SJSA1 (cell line): ENCODE measurements at regions not wholly inside any gene's neighbourhood (a gene's known extent, or its start where the extent isn't known, plus 50 kb on each side); places are given as distances from the start of the nearest gene placed in this dataset.
"Not testable (repeated sequence)": the region's sequence is repeated elsewhere in the genome, so short reads cannot be mapped to it uniquely, and the experiment has no call there.

Source experiments
- DNase-seq, 2 experiments: peaks; one replicate each; pipeline ENCODE4 v3.0.0-alpha.2; 2015 to 2020; ENCODE audit warnings: low spot score in 2 of 2, low read depth in 1 of 2
- H3K27ac ChIP-seq: fragments of 250-450 bp; sonication (Bioruptor Pico); 2 replicates; pipeline ENCODE4 v1.5.1; 2020; ENCODE audit warnings: mild to moderate bottlenecking, moderate library complexity
- H3K27me3 ChIP-seq: fragments of 250-450 bp; sonication (Bioruptor Pico); replicated peaks from 2 replicates; pipeline ENCODE4 v1.5.1; 2020; ENCODE audit warnings: mild to moderate bottlenecking, moderate library complexity
- H3K36me3 ChIP-seq: fragments of 250-450 bp; sonication (Bioruptor Pico); 2 replicates; pipeline ENCODE4 v1.5.1; 2020; ENCODE audit warnings: mild to moderate bottlenecking
- H3K4me1 ChIP-seq: fragments of 250-450 bp; sonication (Bioruptor Pico); replicated peaks from 2 replicates; pipeline ENCODE4 v1.6.1; 2021; ENCODE audit warnings: mild to moderate bottlenecking
- H3K4me3 ChIP-seq: fragments of 250-450 bp; sonication (Bioruptor Pico); 2 replicates; pipeline ENCODE4 v1.5.1; 2020; ENCODE audit warnings: mild to moderate bottlenecking
- H3K9me3 ChIP-seq: fragments of 250-450 bp; sonication (Bioruptor Pico); replicated peaks from 2 replicates; pipeline ENCODE4 v1.5.1; 2020; ENCODE audit warnings: mild to moderate bottlenecking

DNA sequence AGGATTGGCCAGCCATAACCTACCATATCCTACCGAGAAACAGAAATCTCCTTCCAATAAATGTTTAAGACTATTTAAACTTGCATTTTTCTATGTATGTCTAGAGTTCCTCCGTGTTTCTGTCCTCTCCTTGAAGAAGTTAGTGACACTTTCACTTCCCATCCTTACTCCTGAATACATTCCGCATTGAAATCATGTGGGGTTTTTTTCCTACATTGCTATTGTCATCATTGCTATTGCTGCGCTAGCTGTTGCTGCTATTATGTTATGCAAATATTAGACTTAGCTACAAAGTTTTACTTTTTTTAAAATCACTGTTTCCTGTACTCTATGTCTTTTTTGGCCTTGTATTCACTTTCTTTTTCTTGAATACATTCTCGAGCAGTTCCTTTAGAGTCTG lies 83.3 kb upstream of the NEK6 start:
- H3K36me3 ChIP-seq, result no peaks in the 10 kb centered on the region
- H3K27ac ChIP-seq, result no peak overlapping the region
- H3K9me3 ChIP-seq, result no peaks in the 10 kb centered on the region
- H3K27me3 ChIP-seq, result peaks cover 18% of the 10 kb centered on the region
- no peak for DNase-seq
- H3K4me1 ChIP-seq, result no peaks in the 10 kb centered on the region
- H3K4me3 ChIP-seq, result no peak overlapping the region

DNA sequence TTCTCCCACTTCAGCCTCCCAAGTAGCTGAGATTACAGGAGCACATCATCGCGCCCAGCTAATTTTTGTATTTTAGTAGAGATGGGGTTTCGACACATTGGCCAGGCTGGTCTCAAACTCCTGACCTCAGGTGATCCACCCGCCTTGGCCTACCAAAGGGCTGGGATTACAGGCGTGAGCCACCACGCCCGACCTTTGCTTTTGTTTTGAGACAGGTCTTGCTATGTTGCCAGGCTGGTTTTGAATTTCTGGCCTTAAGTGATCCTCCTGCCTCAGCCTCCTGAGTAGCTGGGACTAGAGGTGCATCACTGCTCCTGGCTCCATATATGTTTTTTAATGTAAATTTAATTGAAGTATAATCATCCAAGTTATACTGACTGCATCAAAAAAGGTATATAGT lies 80.2 kb upstream of the NEK6 start:
- not testable (repeated sequence) for H3K36me3 ChIP-seq, H3K9me3 ChIP-seq, H3K4me3 ChIP-seq, H3K4me1 ChIP-seq, H3K27ac ChIP-seq, DNase-seq
- peaks cover 15% of the 10 kb centered on the region for H3K27me3 ChIP-seq

DNA sequence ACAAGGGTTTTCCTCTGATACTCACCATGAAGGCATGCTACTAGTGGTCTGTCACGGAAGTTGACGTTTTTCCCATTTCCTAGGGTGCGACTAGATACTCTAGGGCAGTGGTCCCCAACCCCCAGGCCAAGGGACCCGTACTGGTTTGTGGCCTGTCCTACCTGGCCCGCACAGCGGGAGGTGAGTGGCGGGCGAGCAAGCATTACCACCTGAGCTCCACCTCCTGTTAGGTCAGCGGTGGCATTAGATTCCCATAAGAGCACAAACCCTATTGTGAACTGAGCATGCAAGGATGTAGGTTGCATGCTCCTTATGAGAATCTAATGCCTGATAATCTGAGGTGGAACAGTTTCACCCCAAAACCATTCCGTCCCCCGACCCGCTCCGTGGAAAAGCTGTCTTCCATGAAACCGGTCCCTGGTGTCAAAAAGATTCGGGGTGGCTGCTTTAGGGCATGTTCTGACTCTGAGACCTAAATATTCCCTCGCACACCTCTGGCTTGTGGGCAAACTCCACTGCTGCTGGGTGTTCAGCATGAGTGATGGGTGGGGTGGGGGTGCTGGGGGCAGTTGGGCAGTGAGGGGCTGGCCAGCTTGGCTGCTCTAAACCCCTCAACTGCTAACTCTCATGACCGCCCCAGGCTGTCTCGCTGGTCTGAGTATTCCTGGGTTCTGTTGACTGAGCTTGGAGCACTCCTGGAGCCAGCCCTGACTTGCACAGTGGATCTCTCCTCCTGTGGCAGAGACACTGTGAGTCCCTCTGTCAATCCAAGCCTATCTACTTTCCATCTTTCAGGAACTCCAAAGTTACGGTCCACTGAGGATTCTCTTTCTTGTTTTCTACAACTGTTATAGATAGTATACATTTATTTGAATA lies 78.3 kb upstream of the NEK6 start:
- H3K27ac ChIP-seq, result no peak overlapping the region
- DNase-seq, result no peak
- H3K9me3 ChIP-seq, result no peaks in the 10 kb centered on the region
- peaks cover 4% of the 10 kb centered on the region for H3K27me3 ChIP-seq
- H3K36me3 ChIP-seq, result no peaks in the 10 kb centered on the region
- no peaks in the 10 kb centered on the region for H3K4me1 ChIP-seq
- H3K4me3 ChIP-seq, result no peak overlapping the region

DNA sequence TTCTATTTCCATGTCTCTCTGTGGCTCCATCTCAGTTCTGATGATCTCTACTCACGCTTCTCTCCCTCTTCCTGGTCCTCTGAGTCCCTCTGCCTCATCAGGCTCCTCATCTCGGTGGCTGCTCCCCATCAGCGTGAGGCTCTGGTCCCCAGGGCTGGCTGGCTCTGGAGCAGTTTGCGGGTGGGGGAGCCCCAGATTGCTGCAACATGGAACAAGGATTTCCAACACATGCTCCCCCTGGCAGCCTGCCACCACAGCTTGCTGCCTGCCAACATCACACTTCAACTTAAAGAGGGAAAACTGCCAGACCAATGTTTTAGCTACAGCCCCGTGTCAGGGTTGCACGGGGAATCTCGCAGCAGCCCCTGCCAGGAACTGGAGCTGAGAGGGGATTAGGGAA lies 77.2 kb upstream of the NEK6 start:
- Histone ChIP-seq H3K27me3 (peaks cover 7% of the 10 kb centered on the region), H3K4me3 (no peak overlapping the region), H3K9me3 (no peaks in the 10 kb centered on the region), H3K27ac (no peak overlapping the region), H3K4me1 (no peaks in the 10 kb centered on the region), H3K36me3 (no peaks in the 10 kb centered on the region)
- no peak for DNase-seq

DNA sequence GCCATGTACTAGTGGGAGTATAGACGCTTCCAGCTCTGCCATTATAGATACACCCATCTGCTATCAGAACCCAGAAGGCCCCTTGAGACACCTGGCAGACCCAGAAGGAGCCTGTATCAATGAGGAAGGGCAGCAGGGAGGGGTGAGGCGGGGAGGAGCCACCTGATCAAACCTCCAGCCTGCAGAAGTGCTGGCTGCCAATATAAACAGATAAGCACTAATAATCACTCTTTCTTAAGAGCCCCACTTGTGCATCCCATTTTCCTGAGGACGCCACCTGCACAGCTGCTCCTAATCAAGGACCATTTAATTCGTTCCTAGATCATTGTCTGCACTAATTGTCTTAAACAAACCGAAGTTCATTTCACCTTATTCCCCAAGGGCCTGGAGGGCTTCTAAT lies 75.0 kb upstream of the NEK6 start:
- Histone ChIP-seq H3K36me3 (no peaks in the 10 kb centered on the region), H3K27ac (no peak overlapping the region), H3K27me3 (peaks cover 7% of the 10 kb centered on the region), H3K4me3 (no peak overlapping the region), H3K4me1 (no peaks in the 10 kb centered on the region), H3K9me3 (no peaks in the 10 kb centered on the region)
- DNase-seq, result no peak

DNA sequence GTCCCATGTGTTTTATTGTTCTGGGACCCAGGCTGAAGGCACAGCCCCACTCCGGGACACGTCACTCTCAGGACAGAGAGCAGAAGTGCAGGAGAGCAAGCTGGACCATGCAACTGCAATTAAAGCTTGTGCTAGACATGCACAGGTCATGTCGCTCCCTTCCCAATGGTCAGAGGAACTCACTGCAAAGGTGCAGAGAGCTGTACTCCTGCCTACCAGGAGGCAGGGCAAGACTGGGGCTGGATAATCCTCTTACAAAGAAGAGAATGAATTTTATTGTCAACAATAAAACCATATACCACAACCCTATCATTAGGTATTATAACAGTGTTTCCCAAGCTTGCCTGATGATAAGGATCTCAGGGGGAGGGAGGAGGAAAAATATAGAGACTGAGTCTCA lies 74.0 kb upstream of the NEK6 start:
- no peak for DNase-seq
- H3K36me3 ChIP-seq, result no peaks in the 10 kb centered on the region
- H3K4me1 ChIP-seq, result no peaks in the 10 kb centered on the region
- H3K4me3 ChIP-seq, result no peak overlapping the region
- no peak overlapping the region for H3K27ac ChIP-seq
- H3K27me3 ChIP-seq, result peaks cover 7% of the 10 kb centered on the region
- no peaks in the 10 kb centered on the region for H3K9me3 ChIP-seq

DNA sequence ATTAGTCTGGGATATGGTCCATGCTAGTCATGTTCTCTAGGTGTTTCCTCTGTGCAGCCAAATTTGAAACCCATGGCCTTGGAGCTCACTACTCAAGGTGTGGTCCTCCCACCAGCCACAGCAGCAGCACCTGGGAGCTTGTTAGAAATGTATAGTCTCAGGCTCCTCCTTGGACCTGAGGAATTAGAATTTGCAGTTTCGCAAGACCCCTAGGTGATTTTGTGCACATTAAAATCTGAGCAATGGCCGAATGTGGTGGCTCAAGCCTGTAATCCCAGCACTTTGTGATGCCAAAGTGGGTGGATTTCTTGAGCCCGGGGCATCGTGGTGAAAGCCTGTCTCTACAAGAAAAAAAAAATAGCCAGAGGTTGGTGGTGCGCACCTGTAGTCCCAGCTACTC lies 72.3 kb upstream of the NEK6 start:
- Histone ChIP-seq H3K4me1 (no peaks in the 10 kb centered on the region), H3K36me3 (no peaks in the 10 kb centered on the region), H3K27me3 (peaks cover 7% of the 10 kb centered on the region; the same call in 1 of the 2 replicates), H3K9me3 (no peaks in the 10 kb centered on the region), H3K4me3 (no peak overlapping the region), H3K27ac (no peak overlapping the region)
- DNase-seq, result no peak

DNA sequence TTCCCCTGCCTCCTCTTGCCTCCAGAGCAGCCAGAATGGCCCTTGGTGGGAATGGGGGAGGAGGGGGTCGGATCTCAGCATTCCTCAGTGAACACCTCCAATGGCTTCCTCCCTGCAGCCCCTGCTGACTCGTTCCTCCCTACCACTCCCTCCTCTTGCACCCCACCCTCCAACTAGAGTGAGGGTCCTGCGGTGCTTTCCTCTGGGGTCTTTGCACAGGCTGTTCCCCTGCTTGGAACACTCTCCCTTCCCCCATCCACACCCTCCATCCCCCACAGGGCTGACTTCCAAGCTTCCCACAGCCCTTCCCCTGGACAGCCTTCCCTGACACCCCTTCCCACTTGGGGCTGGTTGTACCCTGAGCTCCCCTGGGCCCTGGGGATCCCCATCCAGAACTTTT lies 70.4 kb upstream of the NEK6 start:
- H3K4me3 ChIP-seq, result no peak overlapping the region
- H3K9me3 ChIP-seq, result no peaks in the 10 kb centered on the region
- H3K27me3 ChIP-seq, result peaks cover 4% of the 10 kb centered on the region; the same call in 1 of the 2 replicates

DNA sequence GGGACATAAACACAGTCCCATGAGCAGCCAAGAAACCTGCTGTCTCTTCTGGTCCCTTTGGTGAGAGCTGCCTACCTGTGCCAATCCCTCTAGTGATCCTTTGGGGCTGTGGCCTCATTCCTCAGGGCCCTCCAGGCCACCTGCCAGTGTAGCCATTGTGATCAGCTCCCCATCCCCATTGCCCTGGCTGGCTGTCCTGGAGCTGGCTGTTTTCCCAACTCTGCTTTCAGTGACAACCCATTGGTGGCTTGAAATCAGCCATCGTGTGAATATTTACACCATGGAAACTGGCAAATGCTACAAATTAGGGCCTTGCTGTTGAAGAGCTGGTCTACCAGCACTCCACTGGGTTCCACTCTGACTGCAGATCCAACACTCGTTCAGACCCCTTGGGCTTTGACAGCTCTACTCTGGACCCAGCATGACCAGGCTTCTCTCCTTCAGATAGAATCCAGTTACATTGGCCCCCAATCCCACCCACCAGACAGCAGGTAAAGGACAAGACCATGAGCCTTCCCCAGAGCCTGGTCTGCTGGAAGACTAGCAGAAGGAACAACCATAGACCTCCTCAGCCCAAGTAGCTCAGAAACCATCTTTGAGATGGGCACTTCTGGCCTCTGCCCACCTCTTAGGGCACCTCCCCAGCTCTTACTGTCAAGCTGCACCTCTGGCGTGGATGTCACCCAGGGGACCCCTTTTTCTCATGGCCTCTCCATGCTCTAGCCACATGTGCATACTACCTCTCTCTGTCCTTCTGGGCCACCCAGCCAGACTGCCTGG lies 69.2 kb upstream of the NEK6 start:
- Histone ChIP-seq H3K4me3 (no peak overlapping the region), H3K4me1 (no peaks in the 10 kb centered on the region), H3K27ac (no peak overlapping the region), H3K36me3 (no peaks in the 10 kb centered on the region), H3K9me3 (no peaks in the 10 kb centered on the region), H3K27me3 (peaks cover 4% of the 10 kb centered on the region; the same call in 1 of the 2 replicates)
- no peak for DNase-seq

More for the DNA sequence above, 70.4 kb upstream of the NEK6 start:
- H3K36me3 ChIP-seq, result no peaks in the 10 kb centered on the region
- H3K27ac ChIP-seq, result no peak overlapping the region
- no peak for DNase-seq
- no peaks in the 10 kb centered on the region for H3K4me1 ChIP-seq

DNA sequence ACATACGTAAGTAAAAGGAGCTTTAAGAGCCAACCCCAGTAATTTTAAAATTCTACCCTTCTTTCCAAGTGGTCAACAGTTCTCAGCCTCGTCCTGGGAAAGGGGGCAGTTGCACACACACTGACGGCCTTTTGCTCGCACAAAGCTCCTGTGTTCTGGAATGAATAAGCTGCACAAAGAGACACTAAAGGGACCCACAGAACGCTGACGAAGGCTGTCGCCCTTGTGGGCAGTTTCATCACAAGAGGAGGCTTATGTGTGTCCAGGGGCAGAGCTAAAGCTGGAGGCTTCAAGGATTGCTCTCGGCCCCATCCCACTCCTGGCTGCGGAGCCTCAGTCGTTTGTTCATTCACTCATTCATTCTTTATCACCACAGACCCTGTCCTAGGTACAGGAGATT lies 67.0 kb upstream of the NEK6 start:
- Histone ChIP-seq H3K36me3 (no peaks in the 10 kb centered on the region), H3K4me1 (no peaks in the 10 kb centered on the region), H3K27ac (no peak overlapping the region), H3K9me3 (no peaks in the 10 kb centered on the region), H3K27me3 (no peaks in the 10 kb centered on the region), H3K4me3 (no peak overlapping the region)
- no peak for DNase-seq

DNA sequence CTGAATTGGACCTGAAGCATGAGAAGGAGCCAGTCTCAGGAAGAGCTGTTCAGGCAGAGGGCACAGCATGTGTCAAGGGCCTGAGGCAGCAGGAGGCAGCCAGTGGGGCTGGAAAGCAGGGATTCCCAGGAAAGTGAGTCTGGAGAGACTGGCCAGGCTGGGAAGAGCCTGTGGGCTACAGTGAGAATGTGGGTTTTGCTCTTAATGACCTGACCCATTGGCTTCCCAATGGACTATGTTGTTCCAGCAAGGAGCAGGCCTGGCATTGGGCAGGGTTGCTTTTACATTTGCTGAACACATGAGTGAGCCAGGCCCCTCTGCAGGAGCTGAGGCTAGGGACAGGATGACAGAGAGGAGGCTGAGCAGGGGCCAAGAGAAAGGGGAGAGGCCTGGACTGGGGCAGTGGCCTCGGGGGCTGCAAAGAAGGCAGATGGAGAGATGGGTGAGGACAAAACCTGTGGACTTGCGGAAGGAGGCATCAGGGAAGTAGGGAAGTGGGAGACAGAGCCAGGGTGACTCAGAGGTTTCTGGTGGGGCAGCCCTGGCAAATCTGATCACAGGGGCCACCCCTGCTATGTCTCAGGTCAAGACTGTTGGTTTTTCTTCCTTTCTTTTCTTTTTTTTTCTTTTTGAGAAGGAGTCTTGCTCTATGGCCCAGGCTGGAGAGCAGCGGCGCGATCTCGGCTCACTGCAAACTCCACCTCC lies 65.9 kb upstream of the NEK6 start:
- Histone ChIP-seq H3K4me3 (no peak overlapping the region), H3K9me3 (no peaks in the 10 kb centered on the region), H3K4me1 (no peaks in the 10 kb centered on the region), H3K27ac (no peak overlapping the region), H3K36me3 (no peaks in the 10 kb centered on the region), H3K27me3 (no peaks in the 10 kb centered on the region)
- DNase-seq, result peak in 1 of 2 experiments; percentile 20

DNA sequence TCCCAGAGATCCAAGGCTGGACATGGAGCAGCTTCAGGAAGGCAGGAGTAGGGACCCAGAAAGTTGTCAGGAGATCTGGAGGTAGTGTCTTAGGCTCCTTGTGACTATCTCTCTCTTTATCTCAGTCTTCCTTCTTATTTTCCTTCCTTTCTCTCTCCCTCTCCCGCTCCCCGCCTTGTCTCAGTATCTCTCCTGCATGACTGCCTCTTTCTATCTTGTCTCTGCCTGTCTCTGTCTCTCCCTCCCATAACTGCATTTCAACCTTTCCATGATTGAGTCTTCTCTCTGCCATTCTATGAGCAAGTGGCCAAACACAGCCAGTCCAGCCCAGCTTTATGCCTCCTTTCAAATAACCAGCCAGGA lies 61.0 kb upstream of the NEK6 start:
- Histone ChIP-seq H3K9me3 (no peaks in the 10 kb centered on the region), H3K36me3 (no peaks in the 10 kb centered on the region), H3K27me3 (no peaks in the 10 kb centered on the region), H3K4me3 (no peak overlapping the region), H3K27ac (no peak overlapping the region), H3K4me1 (no peaks in the 10 kb centered on the region)
- DNase-seq, result no peak

DNA sequence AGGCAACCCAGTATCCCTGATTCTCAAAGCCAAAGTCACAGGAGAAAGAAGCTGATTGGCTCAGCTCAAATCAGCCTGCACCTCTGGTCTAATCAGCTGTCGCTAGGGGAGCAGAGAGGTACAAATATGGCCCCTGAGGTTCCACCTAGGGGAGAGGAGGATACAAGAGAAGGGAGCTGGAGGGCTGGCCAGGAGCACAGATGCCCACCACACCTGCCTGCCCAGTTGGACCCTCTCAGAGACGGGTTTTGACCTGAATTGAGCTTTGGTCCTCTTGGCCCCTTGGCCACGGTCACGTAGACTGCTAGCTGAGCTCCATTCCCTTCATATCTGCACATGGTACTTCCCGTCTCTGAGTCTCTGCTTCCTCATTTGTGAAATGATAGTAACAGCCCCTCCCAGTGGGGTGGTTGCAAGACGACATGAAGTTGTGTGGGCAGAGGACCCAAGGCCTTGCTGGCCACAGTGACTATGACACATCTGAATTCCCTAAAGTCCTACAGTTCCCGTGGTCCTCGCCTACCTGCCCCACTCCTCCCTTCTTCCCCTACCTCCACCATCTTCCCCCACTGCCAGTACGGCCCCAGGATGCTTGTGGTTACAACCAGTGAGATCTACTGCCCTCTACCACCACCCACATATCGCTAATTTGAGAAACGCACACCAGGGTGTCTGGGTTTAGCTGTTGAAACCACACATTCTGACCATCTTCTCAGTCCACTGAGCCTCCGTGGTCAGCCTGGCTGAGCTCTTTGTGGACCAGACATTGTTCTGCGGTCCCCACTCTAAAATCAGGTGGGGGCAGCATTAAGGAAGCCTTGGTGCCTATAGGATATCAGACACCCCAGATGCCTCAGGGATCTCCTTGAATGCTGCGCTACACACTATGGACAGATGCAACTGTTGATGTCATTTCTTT lies 60.3 kb upstream of the NEK6 start:
- Histone ChIP-seq H3K4me3 (no peak overlapping the region), H3K9me3 (no peaks in the 10 kb centered on the region), H3K27ac (no peak overlapping the region), H3K4me1 (peaks cover 3% of the 10 kb centered on the region; the same call in 1 of the 2 replicates), H3K36me3 (no peaks in the 10 kb centered on the region), H3K27me3 (no peaks in the 10 kb centered on the region)
- no peak for DNase-seq
